H1 (cell line): ENCODE measurements at regions not wholly inside any gene's neighbourhood (a gene's known extent, or its start where the extent isn't known, plus 50 kb on each side); places are given as distances from the start of the nearest gene placed in this dataset.

Experiments
- CTCF ChIA-PET: fragments of 300-600 bp; sonication (Branson Sonifier 250); formaldehyde crosslinking; loops from one replicate; lab custom pipeline; 2021; ENCODE audit not compliant: partially characterized antibody; lab: Charles Lee
- POLR2A ChIA-PET: fragments of 300-600 bp; sonication (Branson Sonifier 250); formaldehyde crosslinking; loops from one replicate; lab custom pipeline; 2021; ENCODE audit warnings: inconsistent platforms; ENCODE audit not compliant: partially characterized antibody; lab: Charles Lee
- DNase-seq, 2 experiments: peaks; one replicate each; pipeline versions ENCODE4 v3.0.0 to v3.0.0-alpha.2; 2010 to 2022; ENCODE audit warnings: low spot score in 2 of 2, low read depth in 1 of 2, mixed read lengths in 1 of 2
- FAIRE-seq: peaks from 2 replicates; lab custom pipeline; 2011; peaks lifted over from hg19 to GRCh38; lab: Jason Lieb, UNC
- H2AFZ ChIP-seq: 2 replicates; pipeline ENCODE4 v1.8.1; 2012; ENCODE audit warnings: low read length, inconsistent platforms
- H2AK5ac ChIP-seq: 2 replicates; pipeline ENCODE4 v1.6.1; 2013; ENCODE audit warnings: low read depth, low read length
- H2BK120ac ChIP-seq: replicated peaks from 2 replicates; pipeline ENCODE3; 2013; ENCODE audit warnings: low read depth, low read length, inconsistent platforms
- H2BK12ac ChIP-seq: 2 replicates; pipeline ENCODE4 v1.6.1; 2013; ENCODE audit warnings: low read depth, low read length
- H2BK15ac ChIP-seq: 2 replicates; pipeline ENCODE4 v1.6.1; 2013; ENCODE audit warnings: low read length
- H2BK20ac ChIP-seq: 2 replicates; pipeline ENCODE4 v1.6.1; 2013; ENCODE audit warnings: low read length
- H2BK5ac ChIP-seq: 2 replicates; pipeline ENCODE4 v1.6.1; 2013; ENCODE audit warnings: low read depth, low read length
- H3K14ac ChIP-seq: 2 replicates; pipeline ENCODE4 v1.6.1; 2013; ENCODE audit warnings: inconsistent platforms; ENCODE audit not compliant: insufficient read length
- H3K18ac ChIP-seq: 2 replicates; pipeline ENCODE4 v1.6.1; 2013; ENCODE audit warnings: low read length; ENCODE audit errors: extremely low read depth
- H3K23ac ChIP-seq: 2 replicates; pipeline ENCODE4 v1.6.1; 2013; ENCODE audit warnings: inconsistent platforms; ENCODE audit not compliant: insufficient read length
- H3K23me2 ChIP-seq: 2 replicates; pipeline ENCODE4 v1.6.1; 2013; ENCODE audit warnings: low read depth, low read length
- H3K27ac ChIP-seq: 2 replicates; pipeline ENCODE4 v1.6.1; 2011; ENCODE audit warnings: low read depth, low read length, inconsistent platforms
- H3K27me3 ChIP-seq, 4 experiments: replicated peaks in 1 of 4; 1 replicate in 1 of 4; 2 replicates in 3 of 4; pipeline versions ENCODE4 v1.6.1 to v1.8.1; 2011 to 2013; ENCODE audit warnings: low read length in 3 of 4, mild to moderate bottlenecking in 3 of 4, inconsistent platforms in 2 of 4, mixed read lengths in 2 of 4, moderate library complexity in 1 of 4; ENCODE audit not compliant: control insufficient read depth in 3 of 4, insufficient read depth in 3 of 4; ENCODE audit errors: extremely low read depth in 1 of 4
- H3K36me3 ChIP-seq, 4 experiments: 2 replicates each; pipeline versions ENCODE4 v1.6.1 to v1.8.1; 2011 to 2013; ENCODE audit warnings: mild to moderate bottlenecking in 4 of 4, low read length in 3 of 4, moderate library complexity in 2 of 4, control low read depth in 1 of 4, inconsistent platforms in 1 of 4; ENCODE audit not compliant: insufficient read depth in 4 of 4, control insufficient read depth in 2 of 4
- H3K4ac ChIP-seq: replicated peaks from 2 replicates; pipeline ENCODE3; 2013; ENCODE audit warnings: low read length, low read depth, mixed read lengths, inconsistent platforms; ENCODE audit not compliant: insufficient read length
- H3K4me1 ChIP-seq, 4 experiments: replicated peaks in 1 of 4; 1 replicate in 1 of 4; 2 replicates in 3 of 4; pipeline versions ENCODE4 v1.6.1 to v1.8.1; 2011 to 2013; ENCODE audit warnings: low read length in 3 of 4, inconsistent platforms in 2 of 4, mixed read lengths in 1 of 4; ENCODE audit not compliant: insufficient read depth in 4 of 4, control insufficient read depth in 3 of 4
- H3K4me2 ChIP-seq, 2 experiments: 2 replicates each; pipeline versions ENCODE4 v1.6.1 to v1.8.1; 2011 to 2013; ENCODE audit warnings: low read depth in 2 of 2, low read length in 2 of 2, control low read depth in 1 of 2, inconsistent platforms in 1 of 2, mild to moderate bottlenecking in 1 of 2; ENCODE audit not compliant: insufficient read depth in 1 of 2
- H3K4me3 ChIP-seq, 4 experiments: fragments of 200-600, 300-600 bp in 1 of 4; sonication (generic), shearing (Covaris generic), sonication (Bioruptor Twin) in 1 of 4; 2 replicates each; pipeline versions ENCODE4 v1.5.1 to v1.8.1; 2011 to 2016; ENCODE audit warnings: low read length in 4 of 4, low read depth in 3 of 4, control low read depth in 2 of 4, inconsistent platforms in 2 of 4, mild to moderate bottlenecking in 2 of 4, mixed read lengths in 1 of 4, moderate library complexity in 1 of 4; ENCODE audit not compliant: insufficient read depth in 2 of 4; ENCODE audit errors: extremely low read depth in 1 of 4
- H3K56ac ChIP-seq: replicated peaks from 2 replicates; pipeline ENCODE3; 2013; ENCODE audit warnings: low read depth, mild to moderate bottlenecking, mixed read lengths, low read length, inconsistent platforms; ENCODE audit not compliant: insufficient read length
- H3K79me1 ChIP-seq: 2 replicates; pipeline ENCODE4 v1.6.1; 2013; ENCODE audit warnings: low read depth, low read length, control low read depth
- H3K79me2 ChIP-seq, 2 experiments: 2 replicates each; pipeline versions ENCODE4 v1.6.1 to v1.8.1; 2012 to 2013; ENCODE audit warnings: low read length in 2 of 2, mild to moderate bottlenecking in 2 of 2, inconsistent platforms in 1 of 2; ENCODE audit not compliant: insufficient read depth in 2 of 2, control insufficient read depth in 1 of 2
- H3K9ac ChIP-seq, 4 experiments: replicated peaks in 1 of 4; 1 replicate in 1 of 4; 2 replicates in 3 of 4; pipeline versions ENCODE4 v1.6.1 to v1.8.1; 2011 to 2013; ENCODE audit warnings: low read depth in 3 of 4, low read length in 3 of 4, control low read depth in 2 of 4, mild to moderate bottlenecking in 2 of 4, moderate library complexity in 2 of 4, inconsistent platforms in 1 of 4; ENCODE audit errors: extremely low read depth in 1 of 4
- H3K9me3 ChIP-seq, 2 experiments: 2 replicates each; pipeline versions ENCODE4 v1.6.1 to v1.8.1; 2012 to 2013; ENCODE audit warnings: mild to moderate bottlenecking in 2 of 2, moderate library complexity in 2 of 2, control low read depth in 1 of 2, inconsistent platforms in 1 of 2, low read depth in 1 of 2, low read length in 1 of 2, mixed read lengths in 1 of 2; ENCODE audit not compliant: insufficient read depth in 2 of 2
- H4K20me1 ChIP-seq, 2 experiments: replicated peaks in 1 of 2; 2 replicates each; pipeline versions ENCODE3 to v1.8.1; 2011 to 2013; ENCODE audit warnings: inconsistent platforms in 2 of 2, low read length in 2 of 2, mild to moderate bottlenecking in 1 of 2; ENCODE audit not compliant: insufficient read depth in 2 of 2, control insufficient read depth in 1 of 2
- H4K5ac ChIP-seq: 2 replicates; pipeline ENCODE4 v1.6.1; 2013; ENCODE audit warnings: low read length, low read depth, mixed read lengths, inconsistent platforms; ENCODE audit not compliant: insufficient read length
- H4K8ac ChIP-seq: 2 replicates; pipeline ENCODE4 v1.8.0; 2013; ENCODE audit warnings: mild to moderate bottlenecking, moderate library complexity, low read length, inconsistent platforms; ENCODE audit not compliant: insufficient read depth; ENCODE audit errors: extremely low read depth
- H4K91ac ChIP-seq: replicated peaks from 2 replicates; pipeline ENCODE3; 2013; ENCODE audit warnings: low read length, mixed read lengths, inconsistent platforms; ENCODE audit not compliant: insufficient read length
- EP300 ChIP-seq, 2 experiments: IDR thresholded peaks; 1 replicate in 1 of 2; 2 replicates in 1 of 2; pipeline ENCODE4 v1.6.1; 2011 to 2012; ENCODE audit warnings: low read depth in 2 of 2, low read length in 2 of 2, mild to moderate bottlenecking in 2 of 2, borderline replicate concordance in 1 of 2, inconsistent platforms in 1 of 2, moderate library complexity in 1 of 2
- JUN ChIP-seq: IDR thresholded peaks from 2 replicates; pipeline ENCODE4 v1.6.1; 2011; ENCODE audit warnings: low read depth, mild to moderate bottlenecking, improper control_type of control experiment, low read length
- KDM1A ChIP-seq: fragments of 200-600, 300-600 bp; sonication (generic); IDR thresholded peaks from 2 replicates; pipeline ENCODE4 v1.7.1; 2016; ENCODE audit warnings: mild to moderate bottlenecking, low read length, borderline replicate concordance
- NRF1 ChIP-seq: IDR thresholded peaks from 2 replicates; pipeline ENCODE4 v1.6.1; 2011; ENCODE audit warnings: mild to moderate bottlenecking, low read depth, low read length, improper control_type of control experiment
- RBBP5 ChIP-seq: IDR thresholded peaks from 2 replicates; pipeline ENCODE4 v1.7.1; 2012; ENCODE audit warnings: low read depth, mild to moderate bottlenecking, inconsistent platforms, low read length, moderate library complexity, borderline replicate concordance
- RNF2 ChIP-seq: fragments of 200-900, 300-1000 bp; sonication (generic); IDR thresholded peaks from 2 replicates; pipeline ENCODE4 v1.7.1; 2016; ENCODE audit warnings: borderline replicate concordance, low read depth, mild to moderate bottlenecking, antibody characterized with exemption, low read length; ENCODE audit not compliant: poor library complexity, severe bottlenecking; ENCODE audit errors: missing control alignments
- SRF ChIP-seq: IDR thresholded peaks from 2 replicates; pipeline ENCODE4 v1.6.1; 2011; ENCODE audit warnings: mild to moderate bottlenecking, low read depth, low read length, moderate library complexity
- SUZ12 ChIP-seq: fragments of 200-600 bp; sonication (generic); IDR thresholded peaks from 2 replicates; pipeline ENCODE4 v1.6.1; 2012; ENCODE audit warnings: mild to moderate bottlenecking, inconsistent platforms, low read length, moderate library complexity, mixed read lengths
- TBP ChIP-seq: IDR thresholded peaks from 2 replicates; pipeline ENCODE4 v1.6.1; 2011; ENCODE audit warnings: low read depth, low read length, improper control_type of control experiment
- WGBS, 2 experiments: shearing (Covaris generic) in 1 of 2; methylation state at CpG; one replicate each; pipeline versions ENCODE4 v1.1.6 to v1.1.7; 2013 to 2015; ENCODE audit warnings: low lambda C conversion rate in 2 of 2, mixed read lengths in 2 of 2, inconsistent platforms in 1 of 2, low coverage in 1 of 2, missing lambda C conversion rate in 1 of 2; ENCODE audit not compliant: insufficient replicate concordance in 2 of 2, insufficient coverage in 1 of 2, insufficient read length in 1 of 2; ENCODE audit errors: extremely low coverage in 1 of 2, missing lambda C conversion rate in 1 of 2; 5-methylcytosine and 5-hydroxymethylcytosine counted together
- TF ChIP-seq, protein P1 (sequence below), 3 experiments: IDR thresholded peaks; 1 replicate in 2 of 3; 2 replicates in 1 of 3; pipeline versions ENCODE4 v1.5.1 to v1.6.1; 2011; ENCODE audit warnings: low read length in 3 of 3, mild to moderate bottlenecking in 3 of 3, inconsistent platforms in 2 of 3, low read depth in 1 of 3, moderate library complexity in 1 of 3; ENCODE audit not compliant: insufficient read depth in 1 of 3; ENCODE audit errors: control extremely low read depth in 1 of 3

- no peak overlapping the region for H3K9ac ChIP-seq
- no peak overlapping the region for H2BK120ac ChIP-seq
- DNase-seq (no peak), FAIRE-seq (no peak)
- H3K79me1 ChIP-seq: no peaks in the 10 kb centered on the region
- H3K27me3 ChIP-seq: no peaks in the 10 kb centered on the region
- CTCF ChIA-PET: no interaction called here
- H2BK5ac ChIP-seq: no peak overlapping the region
- H3K27ac ChIP-seq: no peak overlapping the region
- H3K14ac ChIP-seq: no peak overlapping the region
- H2BK20ac ChIP-seq: no peak overlapping the region
- no peak overlapping the region for H4K5ac ChIP-seq
- POLR2A ChIA-PET: no interaction called here
- H4K20me1 ChIP-seq: no peaks in the 10 kb centered on the region
- no peak overlapping the region for H3K56ac ChIP-seq
- H2AK5ac ChIP-seq: no peak overlapping the region
- H2BK15ac ChIP-seq: no peak overlapping the region
- peaks cover 0 to 5% (median 3%) of the 10 kb centered on the region in 4 experiments; a peak in 2 of 7 replicates for H3K4me1 ChIP-seq
- no peak overlapping the region for H3K23ac ChIP-seq
- H3K36me3 ChIP-seq: no peaks in the 10 kb centered on the region
- no peak overlapping the region for H4K8ac ChIP-seq
- no peak overlapping the region for H3K4ac ChIP-seq
- no peak overlapping the region for H3K4me3 ChIP-seq
- H3K79me2 ChIP-seq: no peaks in the 10 kb centered on the region
- H3K9me3 ChIP-seq: peaks cover 2 to 6% of the 10 kb centered on the region in 2 experiments; a peak in 1 of 4 replicates
- no peak overlapping the region for H3K18ac ChIP-seq
- no peak overlapping the region for H3K4me2 ChIP-seq
- H4K91ac ChIP-seq: no peak overlapping the region
- 87% methylated on average over 6 of the region's 6 CpGs; no CpG with 5 or more reads in 1 of the 2 experiments for WGBS, 2 experiments
- H3K23me2 ChIP-seq: no peaks in the 10 kb centered on the region
- no peak overlapping the region for H2AFZ ChIP-seq
- no peak overlapping the region for H2BK12ac ChIP-seq
- TF ChIP-seq JUN (no peak), TBP (no peak), NRF1 (no peak), SRF (no peak), EP300 (IDR thresholded peaks at IDR 0.05; ENCODE audit: borderline replicate concordance in 1 of 2, low read depth in 2 of 2, low read length in 2 of 2) (no peak), RNF2 (no peak), SUZ12 (no peak), RBBP5 (no peak), KDM1A (no peak)
- TF ChIP-seq, protein P1, sequence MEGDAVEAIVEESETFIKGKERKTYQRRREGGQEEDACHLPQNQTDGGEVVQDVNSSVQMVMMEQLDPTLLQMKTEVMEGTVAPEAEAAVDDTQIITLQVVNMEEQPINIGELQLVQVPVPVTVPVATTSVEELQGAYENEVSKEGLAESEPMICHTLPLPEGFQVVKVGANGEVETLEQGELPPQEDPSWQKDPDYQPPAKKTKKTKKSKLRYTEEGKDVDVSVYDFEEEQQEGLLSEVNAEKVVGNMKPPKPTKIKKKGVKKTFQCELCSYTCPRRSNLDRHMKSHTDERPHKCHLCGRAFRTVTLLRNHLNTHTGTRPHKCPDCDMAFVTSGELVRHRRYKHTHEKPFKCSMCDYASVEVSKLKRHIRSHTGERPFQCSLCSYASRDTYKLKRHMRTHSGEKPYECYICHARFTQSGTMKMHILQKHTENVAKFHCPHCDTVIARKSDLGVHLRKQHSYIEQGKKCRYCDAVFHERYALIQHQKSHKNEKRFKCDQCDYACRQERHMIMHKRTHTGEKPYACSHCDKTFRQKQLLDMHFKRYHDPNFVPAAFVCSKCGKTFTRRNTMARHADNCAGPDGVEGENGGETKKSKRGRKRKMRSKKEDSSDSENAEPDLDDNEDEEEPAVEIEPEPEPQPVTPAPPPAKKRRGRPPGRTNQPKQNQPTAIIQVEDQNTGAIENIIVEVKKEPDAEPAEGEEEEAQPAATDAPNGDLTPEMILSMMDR (IDR thresholded peaks at IDR 0.05; ENCODE audit: control extremely low read depth in 1 of 3, insufficient read depth in 1 of 3, low read depth in 1 of 3, low read length in 3 of 3): no peak
These were observed 320.4 kb downstream of the DRD1 start for GRCh38 chr5:175123542-175123941.
